Endodermal cell (in vitro differentiated cells): ENCODE measurements at regions not wholly inside any gene's neighbourhood (a gene's known extent, or its start where the extent isn't known, plus 50 kb on each side); places are given as distances from the start of the nearest gene placed in this dataset.

Source experiments
- DNase-seq: peaks from one replicate; pipeline ENCODE4 v3.0.0-alpha.2; 2017
- H3K27ac ChIP-seq: 2 replicates; pipeline ENCODE4 v1.5.1; 2013; ENCODE audit warnings: mild to moderate bottlenecking, low read depth, low read length, moderate library complexity
- H3K27me3 ChIP-seq: 2 replicates; pipeline ENCODE4 v1.6.1; 2013; ENCODE audit warnings: mild to moderate bottlenecking, low read length, moderate library complexity; ENCODE audit not compliant: insufficient read depth, control insufficient read depth, poor library complexity, severe bottlenecking
- H3K36me3 ChIP-seq: 2 replicates; pipeline ENCODE4 v1.7.0; 2013; ENCODE audit warnings: mild to moderate bottlenecking, low read length, moderate library complexity; ENCODE audit not compliant: control insufficient read depth, insufficient read depth
- H3K4me1 ChIP-seq: one replicate; pipeline ENCODE4 v1.7.0; 2013; ENCODE audit warnings: low read length; ENCODE audit not compliant: control insufficient read depth, insufficient read depth
- H3K4me3 ChIP-seq: 2 replicates; pipeline ENCODE4 v1.5.1; 2013; ENCODE audit warnings: mild to moderate bottlenecking, low read length, moderate library complexity
- H3K9ac ChIP-seq: 2 replicates; pipeline ENCODE4 v1.6.1; 2013; ENCODE audit warnings: mild to moderate bottlenecking, low read length, moderate library complexity; ENCODE audit not compliant: poor library complexity, severe bottlenecking; ENCODE audit errors: extremely low read depth
- H3K9me3 ChIP-seq: 2 replicates; pipeline ENCODE4 v1.6.1; 2013; ENCODE audit warnings: mild to moderate bottlenecking, low read length, moderate library complexity; ENCODE audit not compliant: control insufficient read depth
- H3K27ac Mint-ChIP-seq: 2 replicates; pipeline ENCODE4 v1.8.0; 2020; ENCODE audit warnings: mixed read lengths
- H3K27me3 Mint-ChIP-seq: 2 replicates; pipeline ENCODE4 v1.8.0; 2021; ENCODE audit warnings: mild to moderate bottlenecking, mixed read lengths; ENCODE audit not compliant: insufficient read depth
- H3K36me3 Mint-ChIP-seq: 2 replicates; pipeline ENCODE4 v1.8.0; 2020; ENCODE audit warnings: low read depth, mixed read lengths
- H3K4me1 Mint-ChIP-seq: 2 replicates; pipeline ENCODE4 v1.8.0; 2020; ENCODE audit warnings: mixed read lengths
- H3K4me3 Mint-ChIP-seq: 2 replicates; pipeline ENCODE4 v1.8.0; 2020; ENCODE audit warnings: mild to moderate bottlenecking, moderate library complexity, mixed read lengths
- H3K9me3 Mint-ChIP-seq: 2 replicates; pipeline ENCODE4 v1.8.0; 2020; ENCODE audit warnings: mild to moderate bottlenecking, mixed read lengths
- CTCF ChIP-seq: fragments of 200-600 bp; sonication (generic); conservative IDR thresholded peaks from 2 replicates; pipeline ENCODE4 v1.5.0; 2021; ENCODE audit warnings: antibody characterized with exemption, mild to moderate bottlenecking
- WGBS, 2 experiments: methylation state at CpG; one replicate each; pipeline versions ENCODE4 v1.1.5 to v1.1.7; 2013; ENCODE audit warnings: missing lambda C conversion rate in 2 of 2, mixed read lengths in 1 of 2; ENCODE audit not compliant: insufficient coverage in 1 of 2, insufficient read length in 1 of 2; 5-methylcytosine and 5-hydroxymethylcytosine counted together

DNA sequence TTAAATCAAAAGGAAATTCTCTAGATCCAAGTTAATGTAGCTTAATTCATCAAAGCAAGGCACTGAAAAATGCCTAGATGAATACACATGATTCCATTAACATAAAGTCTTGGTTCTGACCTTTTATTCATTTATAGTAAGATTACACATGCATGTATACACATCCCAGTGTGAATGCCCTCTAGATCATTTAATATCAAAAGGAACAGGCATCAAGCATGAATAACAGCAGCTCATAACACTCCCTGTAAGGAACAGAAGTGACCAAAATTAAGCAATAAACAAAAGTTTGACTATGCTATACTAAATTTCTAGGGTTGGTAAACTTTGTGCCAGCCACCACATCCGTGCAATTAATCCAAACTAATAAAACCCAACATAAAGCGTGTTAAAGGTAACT lies 511.5 kb downstream of the SPIN4 start:
- H3K4me1 Mint-ChIP-seq = no peaks in the 10 kb centered on the region
- no peaks in the 10 kb centered on the region for H3K36me3 ChIP-seq
- no peak overlapping the region for H3K4me3 ChIP-seq
- H3K9me3 ChIP-seq = peaks cover 15% of the 10 kb centered on the region
- no peaks in the 10 kb centered on the region for H3K36me3 Mint-ChIP-seq
- no peaks in the 10 kb centered on the region for H3K27me3 ChIP-seq
- no peak overlapping the region for H3K27ac Mint-ChIP-seq
- H3K27ac ChIP-seq = no peak overlapping the region
- H3K4me3 Mint-ChIP-seq = no peak overlapping the region
- TF ChIP-seq CTCF = no peak
- no peaks in the 10 kb centered on the region for H3K4me1 ChIP-seq
- DNase-seq = no peak
- H3K9ac ChIP-seq = no peak overlapping the region
- H3K27me3 Mint-ChIP-seq = no peaks in the 10 kb centered on the region
- WGBS, 2 experiments = 58% methylated on average over 2 of the region's 2 CpGs; no CpG with 5 or more reads in 1 of the 2 experiments
- peaks cover 62% of the 10 kb centered on the region for H3K9me3 Mint-ChIP-seq
